ENCODE measurements at regions not wholly inside any gene's neighbourhood (a gene's known extent, or its start where the extent isn't known, plus 50 kb on each side); places are given as distances from the start of the nearest gene placed in this dataset.

GRCh38 chr3:188948997-188949389 lies 222.8 kb upstream of the TPRG1 start:
- peaks cover 43 to 70% (median 59%) of the 10 kb centered on the region in 4 donors for H3K4me1 ChIP-seq
- peak in 1 of 2 donors; percentile 42 for DNase-seq
- TF ChIP-seq, protein P1, sequence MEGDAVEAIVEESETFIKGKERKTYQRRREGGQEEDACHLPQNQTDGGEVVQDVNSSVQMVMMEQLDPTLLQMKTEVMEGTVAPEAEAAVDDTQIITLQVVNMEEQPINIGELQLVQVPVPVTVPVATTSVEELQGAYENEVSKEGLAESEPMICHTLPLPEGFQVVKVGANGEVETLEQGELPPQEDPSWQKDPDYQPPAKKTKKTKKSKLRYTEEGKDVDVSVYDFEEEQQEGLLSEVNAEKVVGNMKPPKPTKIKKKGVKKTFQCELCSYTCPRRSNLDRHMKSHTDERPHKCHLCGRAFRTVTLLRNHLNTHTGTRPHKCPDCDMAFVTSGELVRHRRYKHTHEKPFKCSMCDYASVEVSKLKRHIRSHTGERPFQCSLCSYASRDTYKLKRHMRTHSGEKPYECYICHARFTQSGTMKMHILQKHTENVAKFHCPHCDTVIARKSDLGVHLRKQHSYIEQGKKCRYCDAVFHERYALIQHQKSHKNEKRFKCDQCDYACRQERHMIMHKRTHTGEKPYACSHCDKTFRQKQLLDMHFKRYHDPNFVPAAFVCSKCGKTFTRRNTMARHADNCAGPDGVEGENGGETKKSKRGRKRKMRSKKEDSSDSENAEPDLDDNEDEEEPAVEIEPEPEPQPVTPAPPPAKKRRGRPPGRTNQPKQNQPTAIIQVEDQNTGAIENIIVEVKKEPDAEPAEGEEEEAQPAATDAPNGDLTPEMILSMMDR (IDR thresholded peaks at IDR 0.05): no peak
- TF ChIP-seq EP300 (IDR thresholded peaks at IDR 0.05) (no peak), POLR2A (IDR thresholded peaks at IDR 0.05) (no peak), POLR2AphosphoS5 (IDR thresholded peaks at IDR 0.05) (no peak)
- H3K27ac ChIP-seq: peak overlapping the region; percentile 85 to 98 (median 96)
- 43 to 65% (median 51%) methylated on average over 4 of the region's 4 CpGs for WGBS, 5 donors
- no peaks in the 10 kb centered on the region for H3K27me3 ChIP-seq
- no peaks in the 10 kb centered on the region for H3K9me3 ChIP-seq
- peak overlapping the region in 1 of 4 donors; percentile 42 for H3K4me3 ChIP-seq
- intact Hi-C loops (cut with DNase I; ENCODE audit: low total_unique reads): loop anchor here (10.0 kb wide), 1 partner anchor 1214 kb away; no protein-coding TSS in a partner anchor
- no peaks in the 10 kb centered on the region for H3K36me3 ChIP-seq

GRCh38 chr3:188949456-188949855 lies 222.3 kb upstream of the TPRG1 start:
- intact Hi-C loops (cut with DNase I; ENCODE audit: low total_unique reads): loop anchor here (10.0 kb wide), 1 partner anchor 1215 kb away; no protein-coding TSS in a partner anchor
- no peak overlapping the region for H3K4me3 ChIP-seq

DNA sequence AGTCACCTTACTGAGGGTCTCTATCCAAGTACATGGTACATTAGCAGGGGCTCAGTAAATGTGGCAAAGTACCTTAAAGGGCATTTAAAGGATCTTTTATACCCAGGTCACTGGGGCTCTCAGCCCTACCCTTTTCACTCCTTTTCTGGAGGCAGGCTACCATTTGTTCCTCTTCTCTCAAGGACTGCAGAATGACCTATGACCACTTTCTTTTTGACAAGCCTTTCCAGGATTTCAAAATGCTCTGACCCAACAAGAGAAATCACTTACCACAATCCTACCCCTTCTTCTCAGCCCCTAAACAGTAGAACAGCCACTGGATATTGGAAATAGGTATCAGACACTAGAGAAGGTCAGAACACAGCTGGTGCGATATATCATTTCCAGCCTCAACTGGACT lies 221.8 kb upstream of the TPRG1 start:
- Histone ChIP-seq H3K4me1 (peaks cover 47 to 66% (median 58%) of the 10 kb centered on the region in 4 donors), H3K36me3 (no peaks in the 10 kb centered on the region), H3K27me3 (no peaks in the 10 kb centered on the region), H3K27ac (peak overlapping the region in 4 of 5 donors; percentile 86 to 98 (median 96)), H3K4me3 (no peak overlapping the region), H3K9me3 (no peaks in the 10 kb centered on the region)
- intact Hi-C loops (cut with DNase I; ENCODE audit: low total_unique reads): loop anchor here (10.0 kb wide), 1 partner anchor 1215 kb away; no protein-coding TSS in a partner anchor
- WGBS, 5 donors: 98 to 100% (median 100%) methylated on average over 1 of the region's 1 CpG
- no peak for DNase-seq
- TF ChIP-seq POLR2AphosphoS5 (IDR thresholded peaks at IDR 0.05) (no peak), POLR2A (IDR thresholded peaks at IDR 0.05) (no peak), EP300 (IDR thresholded peaks at IDR 0.05) (no peak)
- TF ChIP-seq, protein P1 (IDR thresholded peaks at IDR 0.05): no peak

More at GRCh38 chr3:188949456-188949855, 222.3 kb upstream of the TPRG1 start:
- Histone ChIP-seq H3K36me3 (no peaks in the 10 kb centered on the region), H3K27ac (peak overlapping the region; percentile 85 to 98 (median 96)), H3K9me3 (no peaks in the 10 kb centered on the region), H3K4me1 (peaks cover 45 to 65% (median 58%) of the 10 kb centered on the region in 4 donors), H3K27me3 (no peaks in the 10 kb centered on the region)
- TF ChIP-seq EP300 (IDR thresholded peaks at IDR 0.05): no peak
- TF ChIP-seq, protein P1 (IDR thresholded peaks at IDR 0.05): no peak
- no peak for TF ChIP-seq POLR2A (IDR thresholded peaks at IDR 0.05)
- TF ChIP-seq POLR2AphosphoS5 (IDR thresholded peaks at IDR 0.05): no peak
- no peak for DNase-seq
- 97 to 100% (median 98%) methylated on average over 2 of the region's 2 CpGs for WGBS, 5 donors

GRCh38 chr3:188950832-188951489 lies 220.8 kb upstream of the TPRG1 start:
- 43 to 51% (median 47%) methylated on average over 13 of the region's 13 CpGs for WGBS, 5 donors
- Histone ChIP-seq H3K4me1 (peaks cover 47 to 67% (median 58%) of the 10 kb centered on the region in 4 donors), H3K9me3 (no peaks in the 10 kb centered on the region), H3K27ac (peak overlapping the region; percentile 70 to 98 (median 96)), H3K36me3 (no peaks in the 10 kb centered on the region), H3K4me3 (no peak overlapping the region), H3K27me3 (no peaks in the 10 kb centered on the region)
- intact Hi-C loops (cut with DNase I; ENCODE audit: low total_unique reads): no loop called here
- peak; percentile 84 to 91 for DNase-seq
- no peak for TF ChIP-seq POLR2A (IDR thresholded peaks at IDR 0.05)
- peak; percentile 67 to 93 (median 70) for TF ChIP-seq POLR2AphosphoS5 (IDR thresholded peaks at IDR 0.05)

GRCh38 chr3:188951734-188952133 lies 220.0 kb upstream of the TPRG1 start:
- DNase-seq: no peak
- WGBS, 5 donors: 72 to 88% (median 86%) methylated on average over 8 of the region's 8 CpGs
- Histone ChIP-seq H3K27me3 (no peaks in the 10 kb centered on the region), H3K27ac (peak overlapping the region in 4 of 5 donors; percentile 86 to 98 (median 96)), H3K4me1 (peaks cover 47 to 62% (median 55%) of the 10 kb centered on the region in 4 donors), H3K9me3 (no peaks in the 10 kb centered on the region), H3K36me3 (no peaks in the 10 kb centered on the region), H3K4me3 (no peak overlapping the region)
- TF ChIP-seq, protein P1 (IDR thresholded peaks at IDR 0.05): no peak
- TF ChIP-seq POLR2AphosphoS5 (IDR thresholded peaks at IDR 0.05) (no peak), POLR2A (IDR thresholded peaks at IDR 0.05) (no peak), EP300 (IDR thresholded peaks at IDR 0.05) (no peak)
- intact Hi-C loops (cut with DNase I; ENCODE audit: low total_unique reads): no loop called here
